ENCODE measurements at regions not wholly inside any gene's neighbourhood (a gene's known extent, or its start where the extent isn't known, plus 50 kb on each side); places are given as distances from the start of the nearest gene placed in this dataset.

DNA sequence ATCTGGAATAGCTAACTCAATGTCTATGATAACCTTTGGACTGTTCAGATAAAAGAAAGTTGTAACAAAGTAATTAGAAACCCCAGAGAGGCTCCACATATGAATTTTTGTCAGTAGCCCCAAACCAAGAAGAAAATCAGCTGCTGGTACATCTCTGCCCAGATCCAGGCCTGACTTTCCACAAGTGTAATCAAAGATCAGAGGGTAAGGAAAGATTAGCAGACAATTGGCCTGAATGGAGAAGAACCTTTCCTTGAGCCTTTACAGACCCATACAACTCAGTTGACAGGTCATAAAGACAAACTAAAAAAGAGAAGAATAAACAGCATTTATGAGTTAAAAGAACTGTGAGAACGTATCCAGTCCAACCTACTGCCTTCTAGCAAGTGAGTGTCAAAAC is 366.7 kb upstream of the PKN2 start:
- no peak overlapping the region for H3K4me3 ChIP-seq (ENCODE audit: low read depth, low read length)
- no peak for DNase-seq (ENCODE audit: low read depth)
- no peak for TF ChIP-seq CTCF (IDR thresholded peaks at IDR 0.05; ENCODE audit: insufficient read depth, low read length)

DNA sequence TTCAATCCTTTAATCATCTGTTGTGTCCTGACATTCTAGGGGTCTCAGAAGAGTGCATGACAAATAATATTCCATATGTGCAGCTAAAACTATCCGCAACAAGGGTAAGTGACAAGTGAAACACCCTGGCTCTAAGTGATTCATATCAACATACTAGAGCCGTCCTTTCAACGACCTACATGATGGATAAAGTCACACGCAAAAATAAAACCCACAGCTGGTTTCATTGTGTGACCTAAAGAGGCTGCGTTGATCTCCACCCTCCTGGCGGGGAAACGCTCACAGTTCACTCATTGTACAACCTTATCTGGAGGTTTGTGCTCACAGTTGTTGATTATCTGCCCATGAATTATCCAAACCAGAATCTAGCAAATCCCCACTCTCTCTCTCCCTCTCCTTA is 365.3 kb upstream of the PKN2 start:
- H3K4me3 ChIP-seq (ENCODE audit: low read depth, low read length) = no peak overlapping the region
- no peak for DNase-seq (ENCODE audit: low read depth)
- TF ChIP-seq CTCF (IDR thresholded peaks at IDR 0.05; ENCODE audit: insufficient read depth, low read length) = no peak

DNA sequence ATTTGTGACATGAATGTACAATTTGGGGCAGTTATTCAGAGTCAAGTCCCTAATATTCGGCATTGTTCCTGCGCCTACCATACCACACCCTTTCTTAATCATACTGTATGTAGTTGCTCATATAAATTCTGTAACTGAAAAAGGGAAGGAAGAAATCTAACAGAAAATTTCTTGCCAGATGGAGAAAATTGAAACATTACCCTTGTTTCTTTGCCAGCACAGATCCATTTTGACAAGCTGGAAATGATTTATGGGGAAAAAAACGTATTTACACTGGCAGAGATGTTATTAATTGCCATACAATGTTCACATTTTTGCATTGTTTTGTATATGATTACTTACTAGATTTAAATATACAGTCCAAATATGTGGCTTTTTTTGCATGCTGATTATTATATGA is 363.8 kb upstream of the PKN2 start:
- no peak for TF ChIP-seq CTCF (IDR thresholded peaks at IDR 0.05; ENCODE audit: insufficient read depth, low read length)
- DNase-seq (ENCODE audit: low read depth) = no peak
- no peak overlapping the region for H3K4me3 ChIP-seq (ENCODE audit: low read depth, low read length)

- no peak for TF ChIP-seq CTCF (IDR thresholded peaks at IDR 0.05; ENCODE audit: insufficient read depth, low read length)
- no peak overlapping the region for H3K4me3 ChIP-seq (ENCODE audit: low read depth, low read length)
These were observed 362.4 kb upstream of the PKN2 start for GRCh38 chr1:88321706-88322105.

GRCh38 chr1:88324899-88325298 is 359.2 kb upstream of the PKN2 start:
- no peak for TF ChIP-seq CTCF (IDR thresholded peaks at IDR 0.05; ENCODE audit: insufficient read depth, low read length)
- DNase-seq (ENCODE audit: low read depth) = no peak
- H3K4me3 ChIP-seq (ENCODE audit: low read depth, low read length) = no peak overlapping the region

More at GRCh38 chr1:88321706-88322105, 362.4 kb upstream of the PKN2 start:
- no peak for DNase-seq (ENCODE audit: low read depth)

DNA sequence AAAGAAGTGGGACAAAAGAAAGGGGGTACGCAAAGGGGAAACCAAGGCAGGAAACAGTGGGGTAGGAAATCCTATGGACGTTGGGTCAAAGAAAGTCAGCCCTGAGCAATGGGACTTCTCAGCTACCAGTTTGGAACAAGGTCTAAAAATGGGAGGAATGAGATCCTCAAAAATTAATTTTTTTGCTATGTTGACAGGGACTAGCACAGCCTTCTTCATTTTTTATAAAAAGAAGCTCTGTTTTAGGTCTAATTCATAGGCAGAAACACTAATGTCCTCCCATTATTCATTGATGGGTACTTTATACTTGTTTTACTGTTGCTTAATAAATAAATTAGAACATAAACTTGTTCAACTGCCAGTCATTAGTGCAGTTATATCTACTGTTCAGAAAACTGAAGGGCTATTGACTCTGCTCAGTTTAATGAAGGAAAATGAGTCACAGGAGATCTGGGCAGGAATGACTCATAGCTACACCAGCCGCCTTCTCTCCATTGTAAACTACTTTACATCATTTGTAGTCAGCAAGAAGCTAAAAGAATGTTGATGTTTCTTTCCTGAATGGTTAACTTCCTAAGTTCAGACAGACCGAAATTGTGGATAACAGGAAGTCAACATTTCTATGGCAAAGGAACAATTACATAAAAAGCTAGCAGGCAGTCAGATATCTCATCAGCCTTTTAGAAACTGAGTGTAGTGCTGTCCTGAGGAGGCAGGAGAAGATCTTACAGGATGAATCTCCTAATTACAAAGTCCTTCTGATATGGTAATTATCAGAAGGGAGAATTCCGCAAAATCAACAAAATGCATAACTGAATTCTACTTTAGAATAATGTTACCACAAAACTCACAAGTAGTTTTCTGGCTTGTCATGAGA is 356.4 kb upstream of the PKN2 start:
- DNase-seq (ENCODE audit: low read depth) = peak; percentile 82
- no peak overlapping the region for H3K4me3 ChIP-seq (ENCODE audit: low read depth, low read length)
- TF ChIP-seq CTCF (IDR thresholded peaks at IDR 0.05; ENCODE audit: insufficient read depth, low read length) = no peak
